OCI-LY1 (cell line): ENCODE measurements at regions not wholly inside any gene's neighbourhood (a gene's known extent, or its start where the extent isn't known, plus 50 kb on each side); places are given as distances from the start of the nearest gene placed in this dataset.

Experiments used
- H2AFZ ChIP-seq: fragments of 200-600 bp; sonication (generic), shearing (Covaris generic); 2 replicates; pipeline ENCODE4 v1.6.0; 2014; ENCODE audit warnings: antibody characterized with exemption, mild to moderate bottlenecking, low read length
- H3F3A ChIP-seq: fragments of 200-600 bp; sonication (generic), shearing (Covaris generic); 2 replicates; pipeline ENCODE4 v1.6.0; 2014; ENCODE audit warnings: mild to moderate bottlenecking, antibody characterized with exemption, low read length, moderate library complexity; ENCODE audit not compliant: insufficient read depth
- H3K27ac ChIP-seq: fragments of 200-600 bp; sonication (generic); 2 replicates; pipeline ENCODE4 v1.5.1; 2014; ENCODE audit warnings: low read length, mixed run types, mild to moderate bottlenecking, low read depth; ENCODE audit not compliant: poor library complexity, severe bottlenecking
- H3K27me3 ChIP-seq: fragments of 200-600 bp; sonication (generic); 2 replicates; pipeline ENCODE4 v1.6.0; 2014; ENCODE audit warnings: antibody characterized with exemption, mild to moderate bottlenecking, low read length, moderate library complexity; ENCODE audit not compliant: insufficient read depth
- H3K36me3 ChIP-seq: fragments of 200-600 bp; sonication (generic); 2 replicates; pipeline ENCODE4 v1.6.1; 2014; ENCODE audit warnings: mild to moderate bottlenecking, antibody characterized with exemption, low read length, moderate library complexity, mixed read lengths; ENCODE audit not compliant: insufficient read depth
- H3K4me1 ChIP-seq: fragments of 200-600 bp; sonication (generic); 2 replicates; pipeline ENCODE4 v1.5.1; 2014; ENCODE audit warnings: mild to moderate bottlenecking, low read length, moderate library complexity; ENCODE audit not compliant: insufficient read depth, severe bottlenecking
- H3K4me2 ChIP-seq: fragments of 200-600 bp; sonication (generic), shearing (Covaris generic); 2 replicates; pipeline ENCODE4 v1.6.1; 2014; ENCODE audit warnings: low read length
- H3K4me3 ChIP-seq: fragments of 200-600 bp; sonication (generic); 2 replicates; pipeline ENCODE4 v1.5.1; 2014; ENCODE audit warnings: low read length, low read depth, mild to moderate bottlenecking, mixed read lengths; ENCODE audit not compliant: poor library complexity, severe bottlenecking
- H3K79me2 ChIP-seq: fragments of 200-600 bp; shearing (Covaris generic); 2 replicates; pipeline ENCODE4 v1.6.1; 2016; ENCODE audit warnings: mixed run types, low read length, mixed read lengths; ENCODE audit not compliant: insufficient read depth
- H3K9ac ChIP-seq: fragments of 200-600 bp; sonication (generic), shearing (Covaris generic); 2 replicates; pipeline ENCODE4 v1.6.1; 2014; ENCODE audit warnings: mild to moderate bottlenecking, low read length, mixed read lengths
- H3K9me2 ChIP-seq: fragments of 200-600 bp; sonication (generic), shearing (Covaris generic); 2 replicates; pipeline ENCODE4 v1.6.1; 2014; ENCODE audit warnings: low read depth, mild to moderate bottlenecking, low read length, mixed read lengths
- H3K9me3 ChIP-seq: fragments of 200-600 bp; shearing (Covaris generic); 2 replicates; pipeline ENCODE4 v1.6.1; 2014; ENCODE audit warnings: low read length, mixed read lengths
- H4K20me1 ChIP-seq: fragments of 200-600 bp; sonication (generic), shearing (Covaris generic); 2 replicates; pipeline ENCODE4 v1.6.0; 2016; ENCODE audit warnings: mild to moderate bottlenecking, low read length; ENCODE audit not compliant: insufficient read depth
- CTCF ChIP-seq: fragments of 200-600 bp; sonication (generic), shearing (Covaris generic); IDR thresholded peaks from 2 replicates; pipeline ENCODE4 v1.5.1; 2017; ENCODE audit warnings: mild to moderate bottlenecking, antibody characterized with exemption, low read length, moderate library complexity, mixed read lengths
- EZH2 ChIP-seq: fragments of 200-600 bp; sonication (generic), shearing (Covaris generic); IDR thresholded peaks from 2 replicates; pipeline ENCODE4 v1.8.0; 2017; ENCODE audit warnings: borderline replicate concordance, mixed run types, mild to moderate bottlenecking, antibody characterized with exemption, low read length, moderate library complexity, mixed read lengths

GRCh38 chr6:110033101-110033500 is 55.0 kb downstream of the GPR6 start:
- Histone ChIP-seq H3K27me3 (no peaks in the 10 kb centered on the region), H4K20me1 (no peaks in the 10 kb centered on the region), H2AFZ (no peak overlapping the region), H3K9me3 (no peaks in the 10 kb centered on the region), H3F3A (no peaks in the 10 kb centered on the region), H3K4me3 (no peak overlapping the region), H3K79me2 (no peaks in the 10 kb centered on the region), H3K9me2 (no peaks in the 10 kb centered on the region), H3K36me3 (no peaks in the 10 kb centered on the region), H3K9ac (no peak overlapping the region), H3K4me1 (no peaks in the 10 kb centered on the region), H3K4me2 (no peak overlapping the region), H3K27ac (no peak overlapping the region)
- TF ChIP-seq EZH2 (no peak), CTCF (no peak)

- no peak for TF ChIP-seq CTCF
- no peak for TF ChIP-seq EZH2
- Histone ChIP-seq H3K4me2 (no peak overlapping the region), H2AFZ (no peak overlapping the region), H3K9ac (no peak overlapping the region), H3K36me3 (no peaks in the 10 kb centered on the region), H3K9me2 (no peaks in the 10 kb centered on the region), H3K9me3 (no peaks in the 10 kb centered on the region), H3K4me3 (no peak overlapping the region), H3K79me2 (no peaks in the 10 kb centered on the region), H3F3A (no peaks in the 10 kb centered on the region), H4K20me1 (no peaks in the 10 kb centered on the region), H3K27ac (no peak overlapping the region), H3K27me3 (no peaks in the 10 kb centered on the region), H3K4me1 (peaks cover 4% of the 10 kb centered on the region)
These were observed 55.9 kb downstream of the GPR6 start for GRCh38 chr6:110033749-110034666.

- Histone ChIP-seq H3K27ac (no peak overlapping the region), H3F3A (no peaks in the 10 kb centered on the region), H2AFZ (no peak overlapping the region), H3K4me2 (no peak overlapping the region), H3K9ac (no peak overlapping the region), H3K27me3 (no peaks in the 10 kb centered on the region), H3K4me3 (no peak overlapping the region), H3K9me3 (no peaks in the 10 kb centered on the region), H3K36me3 (no peaks in the 10 kb centered on the region), H4K20me1 (no peaks in the 10 kb centered on the region), H3K4me1 (peaks cover 11% of the 10 kb centered on the region), H3K79me2 (no peaks in the 10 kb centered on the region), H3K9me2 (no peaks in the 10 kb centered on the region)
- TF ChIP-seq EZH2 = no peak
These were observed 56.5 kb downstream of the GPR6 start for GRCh38 chr6:110034667-110035036.
